ENCODE measurements at regions not wholly inside any gene's neighbourhood (a gene's known extent, or its start where the extent isn't known, plus 50 kb on each side); places are given as distances from the start of the nearest gene placed in this dataset.

DNA sequence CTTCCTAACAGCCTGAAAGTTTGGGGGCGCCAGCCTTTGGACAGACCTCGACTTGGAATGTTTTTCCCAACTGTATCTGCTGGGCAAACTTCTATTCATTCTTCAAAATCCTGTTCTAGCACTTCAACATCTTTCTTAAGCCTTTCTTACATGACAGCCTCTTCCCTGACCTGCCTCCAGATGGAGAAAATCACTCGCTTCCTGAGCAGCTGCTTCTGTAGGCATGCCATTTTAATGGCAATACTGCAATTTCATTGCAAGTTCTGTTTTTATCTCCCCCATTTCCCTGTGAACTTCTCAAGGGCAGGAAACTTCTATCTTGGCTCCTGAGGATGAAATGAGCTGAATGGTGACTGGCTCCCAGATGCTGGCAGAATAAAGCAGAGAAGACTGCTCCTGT, 128.8 kb upstream of the ASIC2 start:
- DNase-seq (ENCODE audit: low spot score), result no peak
- no peaks in the 10 kb centered on the region for H3K36me3 Mint-ChIP-seq (ENCODE audit: low read depth, unreplicated experiment)
- peaks cover 1% of the 10 kb centered on the region for H3K27me3 Mint-ChIP-seq (ENCODE audit: unreplicated experiment)
- H3K9me3 Mint-ChIP-seq (ENCODE audit: unreplicated experiment), result no peaks in the 10 kb centered on the region
- H3K4me1 Mint-ChIP-seq (ENCODE audit: unreplicated experiment), result peaks cover 22% of the 10 kb centered on the region
- no peak overlapping the region for H3K4me3 Mint-ChIP-seq (ENCODE audit: unreplicated experiment)
- no peak overlapping the region for H3K27ac Mint-ChIP-seq (ENCODE audit: unreplicated experiment)
- TF ChIP-seq, protein P1, sequence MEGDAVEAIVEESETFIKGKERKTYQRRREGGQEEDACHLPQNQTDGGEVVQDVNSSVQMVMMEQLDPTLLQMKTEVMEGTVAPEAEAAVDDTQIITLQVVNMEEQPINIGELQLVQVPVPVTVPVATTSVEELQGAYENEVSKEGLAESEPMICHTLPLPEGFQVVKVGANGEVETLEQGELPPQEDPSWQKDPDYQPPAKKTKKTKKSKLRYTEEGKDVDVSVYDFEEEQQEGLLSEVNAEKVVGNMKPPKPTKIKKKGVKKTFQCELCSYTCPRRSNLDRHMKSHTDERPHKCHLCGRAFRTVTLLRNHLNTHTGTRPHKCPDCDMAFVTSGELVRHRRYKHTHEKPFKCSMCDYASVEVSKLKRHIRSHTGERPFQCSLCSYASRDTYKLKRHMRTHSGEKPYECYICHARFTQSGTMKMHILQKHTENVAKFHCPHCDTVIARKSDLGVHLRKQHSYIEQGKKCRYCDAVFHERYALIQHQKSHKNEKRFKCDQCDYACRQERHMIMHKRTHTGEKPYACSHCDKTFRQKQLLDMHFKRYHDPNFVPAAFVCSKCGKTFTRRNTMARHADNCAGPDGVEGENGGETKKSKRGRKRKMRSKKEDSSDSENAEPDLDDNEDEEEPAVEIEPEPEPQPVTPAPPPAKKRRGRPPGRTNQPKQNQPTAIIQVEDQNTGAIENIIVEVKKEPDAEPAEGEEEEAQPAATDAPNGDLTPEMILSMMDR (IDR thresholded peaks at IDR 0.05; ENCODE audit: unreplicated experiment), result no peak

DNA sequence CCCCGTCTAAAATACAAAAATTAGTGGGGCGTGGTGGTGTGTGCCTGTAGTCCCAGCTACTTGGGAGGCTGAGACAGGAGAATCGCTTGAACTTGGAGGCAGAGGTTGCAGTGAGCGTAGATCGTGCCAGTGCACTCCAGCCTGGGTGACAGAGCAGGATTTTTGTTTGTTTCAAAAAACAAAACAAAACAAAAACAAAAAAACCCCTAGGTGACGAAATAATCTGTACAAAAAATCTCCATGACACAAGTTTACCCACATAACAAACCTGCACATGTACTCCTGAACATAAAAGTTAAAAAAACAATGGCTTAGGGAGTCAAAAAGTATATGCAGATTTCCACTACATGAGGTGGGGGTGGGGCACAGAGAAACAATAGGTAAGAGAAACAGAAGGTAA, 140.5 kb upstream of the ASIC2 start:
- H3K4me1 Mint-ChIP-seq (ENCODE audit: unreplicated experiment), result no peaks in the 10 kb centered on the region

DNA sequence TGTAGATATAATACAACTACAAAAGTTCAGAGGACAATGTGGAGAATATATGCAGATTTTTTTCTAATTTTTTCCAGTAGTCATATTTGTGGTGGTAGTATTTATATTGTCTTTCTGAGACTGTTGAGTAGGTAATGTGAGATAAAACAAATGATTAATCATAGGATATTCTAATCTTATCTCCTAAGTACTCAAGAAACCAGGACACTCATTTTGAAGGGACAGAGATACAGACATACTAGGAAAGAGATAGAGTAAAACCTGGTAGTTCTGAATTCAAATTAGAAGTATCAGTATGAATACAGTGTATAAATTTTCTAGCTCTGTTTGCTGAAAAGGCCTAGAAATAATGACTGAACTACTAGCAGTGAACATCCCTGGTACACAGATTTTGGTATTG, 141.7 kb upstream of the ASIC2 start:
- H3K27me3 Mint-ChIP-seq (ENCODE audit: unreplicated experiment), result peaks cover 5% of the 10 kb centered on the region
- TF ChIP-seq, protein P1 (IDR thresholded peaks at IDR 0.05; ENCODE audit: unreplicated experiment), result no peak
- H3K4me3 Mint-ChIP-seq (ENCODE audit: unreplicated experiment), result no peak overlapping the region
- DNase-seq (ENCODE audit: low spot score), result no peak
- H3K9me3 Mint-ChIP-seq (ENCODE audit: unreplicated experiment), result no peaks in the 10 kb centered on the region
- no peaks in the 10 kb centered on the region for H3K36me3 Mint-ChIP-seq (ENCODE audit: low read depth, unreplicated experiment)
- H3K4me1 Mint-ChIP-seq (ENCODE audit: unreplicated experiment), result no peaks in the 10 kb centered on the region
- no peak overlapping the region for H3K27ac Mint-ChIP-seq (ENCODE audit: unreplicated experiment)

More for the DNA sequence above, 140.5 kb upstream of the ASIC2 start:
- Mint-ChIP-seq H3K27ac (ENCODE audit: unreplicated experiment) (no peak overlapping the region), H3K27me3 (ENCODE audit: unreplicated experiment) (peaks cover 5% of the 10 kb centered on the region), H3K4me3 (ENCODE audit: unreplicated experiment) (no peak overlapping the region), H3K36me3 (ENCODE audit: low read depth, unreplicated experiment) (no peaks in the 10 kb centered on the region), H3K9me3 (ENCODE audit: unreplicated experiment) (no peaks in the 10 kb centered on the region)
- TF ChIP-seq, protein P1 (IDR thresholded peaks at IDR 0.05; ENCODE audit: unreplicated experiment), result no peak
- no peak for DNase-seq (ENCODE audit: low spot score)

DNA sequence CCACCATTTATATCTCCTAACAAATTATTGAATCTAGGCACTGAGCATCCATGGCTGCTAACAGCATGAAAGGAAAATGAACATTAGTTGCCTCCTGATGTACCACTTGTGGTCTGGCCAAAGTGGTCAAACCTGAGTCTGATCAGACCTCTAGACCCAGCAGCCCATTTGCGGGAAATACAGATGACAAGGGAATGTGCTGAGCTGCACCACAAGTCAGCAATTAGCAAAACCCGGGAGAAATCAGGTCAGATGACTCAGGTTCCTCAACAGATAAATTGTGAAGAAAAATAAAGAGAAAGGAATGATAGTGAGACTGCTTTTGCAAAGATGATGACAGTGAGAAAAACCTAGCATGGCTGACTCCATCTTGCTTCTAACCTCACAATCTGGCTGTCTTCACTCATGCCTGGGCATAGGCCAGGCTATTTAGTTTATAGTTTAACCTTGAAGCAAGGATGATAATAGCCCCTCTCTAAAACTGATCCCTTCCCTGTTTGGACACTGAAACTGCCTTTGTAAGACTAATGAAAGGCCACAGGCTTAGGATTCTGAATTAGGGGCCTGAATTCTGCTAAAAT, 142.7 kb upstream of the ASIC2 start:
- H3K4me1 Mint-ChIP-seq (ENCODE audit: unreplicated experiment), result no peaks in the 10 kb centered on the region
- no peak for DNase-seq (ENCODE audit: low spot score)

DNA sequence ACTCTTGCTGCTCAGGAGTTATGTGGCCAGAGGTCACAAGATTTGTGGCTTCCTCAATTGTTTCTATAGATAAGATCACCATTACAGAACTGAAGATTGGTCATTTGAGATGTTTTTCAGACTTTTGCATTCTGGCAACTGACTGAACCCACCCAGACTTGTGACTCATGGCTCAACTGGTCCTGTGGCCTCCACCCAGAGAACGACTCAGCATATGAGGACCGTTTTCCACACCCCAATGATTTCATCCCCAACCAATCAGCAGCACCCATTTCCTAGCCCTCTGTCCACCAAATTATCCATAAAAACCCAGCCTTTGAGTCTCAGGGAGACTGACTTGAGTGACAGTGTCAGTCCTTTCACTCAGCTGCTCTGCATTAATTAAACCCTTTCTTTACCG, 143.2 kb upstream of the ASIC2 start:
- Mint-ChIP-seq H3K27ac (ENCODE audit: unreplicated experiment) (no peak overlapping the region), H3K4me3 (ENCODE audit: unreplicated experiment) (no peak overlapping the region), H3K9me3 (ENCODE audit: unreplicated experiment) (no peaks in the 10 kb centered on the region), H3K27me3 (ENCODE audit: unreplicated experiment) (peaks cover 5% of the 10 kb centered on the region), H3K36me3 (ENCODE audit: low read depth, unreplicated experiment) (no peaks in the 10 kb centered on the region), H3K4me1 (ENCODE audit: unreplicated experiment) (no peaks in the 10 kb centered on the region)
- TF ChIP-seq, protein P1 (IDR thresholded peaks at IDR 0.05; ENCODE audit: unreplicated experiment), result no peak
- DNase-seq (ENCODE audit: low spot score), result no peak

More for the DNA sequence above, 142.7 kb upstream of the ASIC2 start:
- Mint-ChIP-seq H3K4me3 (ENCODE audit: unreplicated experiment) (no peak overlapping the region), H3K27me3 (ENCODE audit: unreplicated experiment) (peaks cover 5% of the 10 kb centered on the region), H3K27ac (ENCODE audit: unreplicated experiment) (no peak overlapping the region), H3K36me3 (ENCODE audit: low read depth, unreplicated experiment) (no peaks in the 10 kb centered on the region), H3K9me3 (ENCODE audit: unreplicated experiment) (no peaks in the 10 kb centered on the region)
- TF ChIP-seq, protein P1 (IDR thresholded peaks at IDR 0.05; ENCODE audit: unreplicated experiment), result no peak
